NB4 (cell line): ENCODE measurements at regions not wholly inside any gene's neighbourhood (a gene's known extent, or its start where the extent isn't known, plus 50 kb on each side); places are given as distances from the start of the nearest gene placed in this dataset.

Experiments used
- DNase-seq: peaks from one replicate; pipeline ENCODE4 v3.0.0; 2010; ENCODE audit warnings: low read depth
- H3K4me3 ChIP-seq: one replicate; pipeline ENCODE4 v1.5.1; 2011; ENCODE audit warnings: mild to moderate bottlenecking, low read depth, low read length, moderate library complexity
- MYC ChIP-seq: IDR thresholded peaks from 2 replicates; pipeline ENCODE4 v1.6.1; 2011; ENCODE audit warnings: low read depth, low read length
- POLR2A ChIP-seq: IDR thresholded peaks from 2 replicates; pipeline ENCODE4 v1.6.1; 2011; ENCODE audit warnings: mild to moderate bottlenecking; ENCODE audit not compliant: insufficient read length; ENCODE audit errors: extremely low read depth
- TF ChIP-seq, protein P1 (sequence below): IDR thresholded peaks from 2 replicates; pipeline ENCODE4 v1.6.1; 2011; ENCODE audit warnings: low read depth, low read length
- TF ChIP-seq, protein P2 (sequence below): IDR thresholded peaks from one replicate; pipeline ENCODE4 v1.5.1; 2012; ENCODE audit warnings: low read depth, low read length

GRCh38 chr2:88269836-88270235 is 99.7 kb downstream of the THNSL2 start:
- TF ChIP-seq, protein P1, sequence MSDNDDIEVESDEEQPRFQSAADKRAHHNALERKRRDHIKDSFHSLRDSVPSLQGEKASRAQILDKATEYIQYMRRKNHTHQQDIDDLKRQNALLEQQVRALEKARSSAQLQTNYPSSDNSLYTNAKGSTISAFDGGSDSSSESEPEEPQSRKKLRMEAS, result no peak
- TF ChIP-seq MYC (no peak), POLR2A (no peak)
- TF ChIP-seq, protein P2, sequence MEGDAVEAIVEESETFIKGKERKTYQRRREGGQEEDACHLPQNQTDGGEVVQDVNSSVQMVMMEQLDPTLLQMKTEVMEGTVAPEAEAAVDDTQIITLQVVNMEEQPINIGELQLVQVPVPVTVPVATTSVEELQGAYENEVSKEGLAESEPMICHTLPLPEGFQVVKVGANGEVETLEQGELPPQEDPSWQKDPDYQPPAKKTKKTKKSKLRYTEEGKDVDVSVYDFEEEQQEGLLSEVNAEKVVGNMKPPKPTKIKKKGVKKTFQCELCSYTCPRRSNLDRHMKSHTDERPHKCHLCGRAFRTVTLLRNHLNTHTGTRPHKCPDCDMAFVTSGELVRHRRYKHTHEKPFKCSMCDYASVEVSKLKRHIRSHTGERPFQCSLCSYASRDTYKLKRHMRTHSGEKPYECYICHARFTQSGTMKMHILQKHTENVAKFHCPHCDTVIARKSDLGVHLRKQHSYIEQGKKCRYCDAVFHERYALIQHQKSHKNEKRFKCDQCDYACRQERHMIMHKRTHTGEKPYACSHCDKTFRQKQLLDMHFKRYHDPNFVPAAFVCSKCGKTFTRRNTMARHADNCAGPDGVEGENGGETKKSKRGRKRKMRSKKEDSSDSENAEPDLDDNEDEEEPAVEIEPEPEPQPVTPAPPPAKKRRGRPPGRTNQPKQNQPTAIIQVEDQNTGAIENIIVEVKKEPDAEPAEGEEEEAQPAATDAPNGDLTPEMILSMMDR, result no peak
- H3K4me3 ChIP-seq, result no peak overlapping the region
- no peak for DNase-seq

DNA sequence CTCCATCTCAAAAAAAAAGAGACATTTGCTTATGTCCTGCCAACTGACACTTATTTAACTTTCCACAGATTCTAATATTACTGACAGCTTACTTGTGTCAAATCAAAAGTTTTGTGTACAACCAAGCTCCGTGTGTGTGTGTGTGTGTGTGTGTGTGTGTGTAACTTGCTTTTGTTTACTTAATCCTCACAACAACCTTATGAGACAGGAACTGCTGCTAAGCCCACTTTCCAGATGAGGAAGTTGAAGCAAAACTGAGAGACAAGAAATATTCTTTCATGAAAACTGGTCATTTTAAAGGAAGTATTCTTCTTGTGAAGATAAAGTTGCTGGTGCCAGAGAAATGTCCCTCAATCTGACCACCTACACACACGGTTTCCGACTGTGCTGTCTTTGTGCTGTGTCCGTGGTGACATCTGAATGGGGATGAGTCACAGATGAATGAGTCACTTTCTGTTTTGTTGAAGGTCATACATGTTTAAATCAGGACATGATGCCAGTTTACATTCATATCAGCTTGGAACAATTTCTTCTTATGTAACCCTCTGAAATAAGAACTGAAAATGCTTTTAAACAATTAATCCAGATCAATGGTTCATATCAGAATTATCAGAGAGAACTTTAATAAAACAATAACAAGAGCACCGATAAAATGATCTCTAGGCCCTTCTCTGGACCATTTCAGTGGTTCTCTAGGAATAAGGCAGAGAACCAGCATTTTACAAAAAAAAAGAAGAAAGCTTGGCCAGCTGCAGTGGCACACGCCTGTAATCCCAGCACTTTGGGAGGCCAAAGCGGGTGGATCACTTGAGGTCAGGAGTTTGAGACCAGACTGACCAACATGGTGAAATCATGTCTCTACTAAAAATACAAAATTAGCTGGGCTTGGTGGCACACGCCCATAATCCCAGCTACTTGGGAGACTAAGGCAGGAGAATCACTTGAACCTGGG is 95.5 kb downstream of the THNSL2 start:
- peak; percentile 63 for DNase-seq

GRCh38 chr2:88263861-88264260 is 93.7 kb downstream of the THNSL2 start:
- TF ChIP-seq, protein P2, result no peak
- TF ChIP-seq, protein P1, result no peak
- no peak for TF ChIP-seq POLR2A
- TF ChIP-seq MYC, result no peak
- H3K4me3 ChIP-seq, result no peak overlapping the region
- DNase-seq, result no peak

More for the DNA sequence above, 95.5 kb downstream of the THNSL2 start:
- no peak overlapping the region for H3K4me3 ChIP-seq
- TF ChIP-seq, protein P1, result no peak
- TF ChIP-seq MYC (no peak), POLR2A (no peak)
- TF ChIP-seq, protein P2, result no peak

- H3K4me3 ChIP-seq, result no peak overlapping the region
- TF ChIP-seq MYC, result no peak
- TF ChIP-seq, protein P1, result no peak
- no peak for TF ChIP-seq POLR2A
- TF ChIP-seq, protein P2, result no peak
- no peak for DNase-seq
Observed at GRCh38 chr2:88261725-88262124, 91.6 kb downstream of the THNSL2 start.

GRCh38 chr2:88258208-88258607 is 88.1 kb downstream of the THNSL2 start:
- DNase-seq, result no peak
- TF ChIP-seq POLR2A, result no peak
- TF ChIP-seq, protein P1, result no peak
- TF ChIP-seq, protein P2, result no peak
- no peak for TF ChIP-seq MYC
- H3K4me3 ChIP-seq, result no peak overlapping the region
